Spinal cord (tissue), 9 donors: ENCODE measurements at regions not wholly inside any gene's neighbourhood (a gene's known extent, or its start where the extent isn't known, plus 50 kb on each side); places are given as distances from the start of the nearest gene placed in this dataset.

Experiments
- DNase-seq, 6 donors: peaks; one replicate each; pipeline versions ENCODE4 v3.0.0 to v3.0.0-alpha.2; 2013 to 2015; ENCODE audit warnings: low spot score in 6 of 6, low read depth in 4 of 6
- H3K27ac ChIP-seq: one replicate; pipeline ENCODE4 v1.5.1; 2013; ENCODE audit warnings: low read depth, low read length, control low read depth
- H3K27me3 ChIP-seq: one replicate; pipeline ENCODE4 v1.6.1; 2013; ENCODE audit warnings: low read length; ENCODE audit not compliant: control insufficient read depth, insufficient read depth
- H3K36me3 ChIP-seq: one replicate; pipeline ENCODE4 v1.6.1; 2013; ENCODE audit warnings: low read length; ENCODE audit not compliant: control insufficient read depth, insufficient read depth
- H3K4me1 ChIP-seq: one replicate; pipeline ENCODE4 v1.6.1; 2013; ENCODE audit warnings: low read length; ENCODE audit not compliant: control insufficient read depth, insufficient read depth
- H3K4me3 ChIP-seq: one replicate; pipeline ENCODE4 v1.5.1; 2013; ENCODE audit warnings: low read depth, low read length, control low read depth
- H3K9me3 ChIP-seq: one replicate; pipeline ENCODE4 v1.6.1; 2013; ENCODE audit warnings: low read length; ENCODE audit not compliant: control insufficient read depth, insufficient read depth
- WGBS: methylation state at CpG from one replicate; pipeline ENCODE4 v1.1.5; 2013; ENCODE audit warnings: missing lambda C conversion rate; ENCODE audit not compliant: insufficient coverage; 5-methylcytosine and 5-hydroxymethylcytosine counted together
- donor health status: healthy.

DNA sequence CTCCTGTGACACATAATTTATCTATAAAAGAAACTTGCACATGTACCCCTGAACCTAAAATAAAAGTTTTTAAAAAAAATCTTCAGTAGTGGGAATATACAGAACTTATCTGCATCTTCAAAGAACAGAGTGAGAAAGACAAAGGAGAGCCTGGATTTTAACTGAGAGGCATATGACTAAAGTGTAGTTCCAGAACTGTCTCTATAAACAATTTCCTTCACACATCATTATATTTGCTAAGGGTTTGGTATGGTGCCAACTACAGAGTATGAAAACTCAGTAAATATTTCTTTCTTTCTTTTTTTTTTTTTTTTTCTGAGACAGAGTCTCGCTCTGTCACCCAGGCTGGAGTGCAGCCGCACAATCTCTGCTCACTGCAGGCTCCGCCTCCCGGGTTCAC lies 49.9 kb upstream of the NFKB1 start:
- no peak for DNase-seq
- WGBS, result no CpG with 5 or more reads among the region's 4 CpGs
- H3K4me3 ChIP-seq, result no peak overlapping the region
- no peaks in the 10 kb centered on the region for H3K36me3 ChIP-seq
- no peaks in the 10 kb centered on the region for H3K27me3 ChIP-seq
- H3K9me3 ChIP-seq, result no peaks in the 10 kb centered on the region
- H3K4me1 ChIP-seq, result peaks cover 3% of the 10 kb centered on the region
- no peak overlapping the region for H3K27ac ChIP-seq
